ENCODE measurements at regions not wholly inside any gene's neighbourhood (a gene's known extent, or its start where the extent isn't known, plus 50 kb on each side); places are given as distances from the start of the nearest gene placed in this dataset.

GRCh38 chr20:24877652-24878051, 71.4 kb upstream of the CST7 start:
- no peak for DNase-seq
- intact Hi-C loops (cut with DNase I): no loop called here

GRCh38 chr20:24878657-24879056, 70.4 kb upstream of the CST7 start:
- intact Hi-C loops (cut with DNase I): no loop called here
- H3K4me3 ChIP-seq: no peak overlapping the region
- no peak overlapping the region for H3K27ac ChIP-seq
- no peaks in the 10 kb centered on the region for H3K36me3 ChIP-seq
- H3K4me1 ChIP-seq: no peaks in the 10 kb centered on the region
- no peaks in the 10 kb centered on the region for H3K27me3 ChIP-seq
- DNase-seq: no peak
- H3K9ac ChIP-seq (ENCODE audit: low read depth in 2 of 2, low read length in 2 of 2): no peak overlapping the region
- no peaks in the 10 kb centered on the region for H3K9me3 ChIP-seq
- TF ChIP-seq CTCF (IDR thresholded peaks at IDR 0.05): no peak

More at GRCh38 chr20:24877652-24878051, 71.4 kb upstream of the CST7 start:
- Histone ChIP-seq H3K9me3 (no peaks in the 10 kb centered on the region), H3K27ac (no peak overlapping the region), H3K9ac (ENCODE audit: low read depth in 2 of 2, low read length in 2 of 2) (no peak overlapping the region), H3K4me1 (no peaks in the 10 kb centered on the region), H3K27me3 (no peaks in the 10 kb centered on the region), H3K36me3 (no peaks in the 10 kb centered on the region), H3K4me3 (no peak overlapping the region)
- TF ChIP-seq CTCF (IDR thresholded peaks at IDR 0.05): no peak

DNA sequence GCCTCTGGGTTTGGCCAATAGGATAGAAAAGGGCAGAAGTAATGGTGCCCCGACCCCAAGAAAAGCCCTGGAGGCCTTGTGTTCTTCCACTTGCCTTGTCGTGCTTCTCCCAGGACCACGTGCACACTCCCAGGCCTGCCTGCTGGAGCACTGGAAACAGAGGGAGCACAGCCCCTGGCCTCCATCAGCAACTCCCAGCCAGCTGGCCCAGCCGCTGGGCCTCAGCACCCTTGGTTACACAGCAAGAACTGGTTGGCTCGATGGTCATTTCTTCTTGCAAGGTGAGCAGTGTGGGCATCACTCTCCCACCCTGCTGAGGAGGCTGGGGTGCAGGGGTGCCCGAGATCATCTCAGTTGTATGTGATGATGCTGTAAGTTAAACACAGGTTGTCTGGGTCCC, 69.2 kb upstream of the CST7 start:
- intact Hi-C loops (cut with DNase I): no loop called here
- no peaks in the 10 kb centered on the region for H3K36me3 ChIP-seq
- no peak for DNase-seq

GRCh38 chr20:24880356-24880755, 68.7 kb upstream of the CST7 start:
- H3K36me3 ChIP-seq: no peaks in the 10 kb centered on the region
- intact Hi-C loops (cut with DNase I): no loop called here
- DNase-seq: no peak
- H3K4me3 ChIP-seq: no peak overlapping the region
- H3K9me3 ChIP-seq: no peaks in the 10 kb centered on the region
- H3K4me1 ChIP-seq: no peaks in the 10 kb centered on the region
- no peak overlapping the region for H3K9ac ChIP-seq (ENCODE audit: low read depth in 2 of 2, low read length in 2 of 2)
- no peak for TF ChIP-seq CTCF (IDR thresholded peaks at IDR 0.05)
- no peak overlapping the region for H3K27ac ChIP-seq
- no peaks in the 10 kb centered on the region for H3K27me3 ChIP-seq

More for the DNA sequence above, 69.2 kb upstream of the CST7 start:
- Histone ChIP-seq H3K9me3 (no peaks in the 10 kb centered on the region), H3K9ac (ENCODE audit: low read depth in 2 of 2, low read length in 2 of 2) (no peak overlapping the region), H3K4me1 (no peaks in the 10 kb centered on the region), H3K27ac (no peak overlapping the region), H3K27me3 (no peaks in the 10 kb centered on the region), H3K4me3 (no peak overlapping the region)
- no peak for TF ChIP-seq CTCF (IDR thresholded peaks at IDR 0.05)

- Histone ChIP-seq H3K4me3 (no peak overlapping the region), H3K27ac (no peak overlapping the region), H3K27me3 (no peaks in the 10 kb centered on the region), H3K36me3 (no peaks in the 10 kb centered on the region), H3K9me3 (no peaks in the 10 kb centered on the region), H3K4me1 (no peaks in the 10 kb centered on the region), H3K9ac (ENCODE audit: low read depth in 2 of 2, low read length in 2 of 2) (no peak overlapping the region)
- DNase-seq: no peak
- intact Hi-C loops (cut with DNase I): no loop called here
- no peak for TF ChIP-seq CTCF (IDR thresholded peaks at IDR 0.05)
Observed at GRCh38 chr20:24890286-24890685, 58.8 kb upstream of the CST7 start.
